ENCODE measurements at regions not wholly inside any gene's neighbourhood (a gene's known extent, or its start where the extent isn't known, plus 50 kb on each side); places are given as distances from the start of the nearest gene placed in this dataset.

GRCh38 chr10:123585477-123586445 lies 80.4 kb upstream of the GPR26 start:
- Histone ChIP-seq H3K4me3 (ENCODE audit: low read depth in 1 of 2, low read length in 2 of 2) (no peak overlapping the region), H3K79me2 (ENCODE audit: insufficient read depth, low read length) (no peaks in the 10 kb centered on the region), H3K27ac (ENCODE audit: low read length) (no peak overlapping the region), H3K27me3 (ENCODE audit: insufficient read depth, low read length, poor library complexity) (no peaks in the 10 kb centered on the region), H2AFZ (ENCODE audit: low read depth, low read length) (no peak overlapping the region), H3K9me3 (ENCODE audit: insufficient read depth, low read length, severe bottlenecking) (no peaks in the 10 kb centered on the region), H4K20me1 (ENCODE audit: insufficient read depth, low read length) (no peaks in the 10 kb centered on the region), H3K9ac (ENCODE audit: low read depth, low read length) (no peak overlapping the region), H3K4me2 (ENCODE audit: insufficient read depth, low read length) (no peak overlapping the region), H3K4me1 (ENCODE audit: insufficient read depth, low read length) (peaks cover 6% of the 10 kb centered on the region; the same call in 1 of the 2 replicates), H3K36me3 (ENCODE audit: insufficient read depth, low read length) (no peaks in the 10 kb centered on the region)
- DNase-seq: no peak
- no peak for TF ChIP-seq CTCF (IDR thresholded peaks at IDR 0.05; ENCODE audit: borderline replicate concordance, extremely low read depth, low read length, poor library complexity, severe bottlenecking)
- TF ChIP-seq EZH2 (IDR thresholded peaks at IDR 0.05; ENCODE audit: borderline replicate concordance, low read depth, low read length, severe bottlenecking): no peak
- no peak for ATAC-seq (ENCODE audit: insufficient read depth, low read depth)

- H3K4me2 ChIP-seq (ENCODE audit: insufficient read depth, low read length): no peak overlapping the region
- H4K20me1 ChIP-seq (ENCODE audit: insufficient read depth, low read length): no peaks in the 10 kb centered on the region
- H3K36me3 ChIP-seq (ENCODE audit: insufficient read depth, low read length): no peaks in the 10 kb centered on the region
- no peaks in the 10 kb centered on the region for H3K79me2 ChIP-seq (ENCODE audit: insufficient read depth, low read length)
- no peak for TF ChIP-seq EZH2 (IDR thresholded peaks at IDR 0.05; ENCODE audit: borderline replicate concordance, low read depth, low read length, severe bottlenecking)
- no peak for TF ChIP-seq CTCF (IDR thresholded peaks at IDR 0.05; ENCODE audit: borderline replicate concordance, extremely low read depth, low read length, poor library complexity, severe bottlenecking)
- H3K9ac ChIP-seq (ENCODE audit: low read depth, low read length): no peak overlapping the region
- ATAC-seq (ENCODE audit: insufficient read depth, low read depth) (no peak), DNase-seq (no peak)
- H3K4me1 ChIP-seq (ENCODE audit: insufficient read depth, low read length): peaks cover 6% of the 10 kb centered on the region; the same call in 1 of the 2 replicates
- no peak overlapping the region for H3K27ac ChIP-seq (ENCODE audit: low read length)
- H3K4me3 ChIP-seq (ENCODE audit: low read depth in 1 of 2, low read length in 2 of 2): no peak overlapping the region
- H2AFZ ChIP-seq (ENCODE audit: low read depth, low read length): no peak overlapping the region
- no peaks in the 10 kb centered on the region for H3K27me3 ChIP-seq (ENCODE audit: insufficient read depth, low read length, poor library complexity)
- H3K9me3 ChIP-seq (ENCODE audit: insufficient read depth, low read length, severe bottlenecking): no peaks in the 10 kb centered on the region
These were observed 79.0 kb upstream of the GPR26 start for GRCh38 chr10:123587110-123587509.

- Histone ChIP-seq H4K20me1 (ENCODE audit: insufficient read depth, low read length) (no peaks in the 10 kb centered on the region), H3K9me3 (ENCODE audit: insufficient read depth, low read length, severe bottlenecking) (no peaks in the 10 kb centered on the region), H2AFZ (ENCODE audit: low read depth, low read length) (no peak overlapping the region), H3K27me3 (ENCODE audit: insufficient read depth, low read length, poor library complexity) (no peaks in the 10 kb centered on the region), H3K4me3 (ENCODE audit: low read depth in 1 of 2, low read length in 2 of 2) (no peak overlapping the region), H3K9ac (ENCODE audit: low read depth, low read length) (no peak overlapping the region), H3K36me3 (ENCODE audit: insufficient read depth, low read length) (no peaks in the 10 kb centered on the region), H3K4me2 (ENCODE audit: insufficient read depth, low read length) (no peak overlapping the region), H3K27ac (ENCODE audit: low read length) (no peak overlapping the region), H3K4me1 (ENCODE audit: insufficient read depth, low read length) (no peaks in the 10 kb centered on the region), H3K79me2 (ENCODE audit: insufficient read depth, low read length) (no peaks in the 10 kb centered on the region)
- ATAC-seq (ENCODE audit: insufficient read depth, low read depth): no peak
- no peak for TF ChIP-seq CTCF (IDR thresholded peaks at IDR 0.05; ENCODE audit: borderline replicate concordance, extremely low read depth, low read length, poor library complexity, severe bottlenecking)
- no peak for TF ChIP-seq EZH2 (IDR thresholded peaks at IDR 0.05; ENCODE audit: borderline replicate concordance, low read depth, low read length, severe bottlenecking)
- no peak for DNase-seq
These were observed 77.7 kb upstream of the GPR26 start for GRCh38 chr10:123588386-123588914.

Measured in DND-41 (cell line).